ENCODE measurements at regions not wholly inside any gene's neighbourhood (a gene's known extent, or its start where the extent isn't known, plus 50 kb on each side); places are given as distances from the start of the nearest gene placed in this dataset.

GRCh38 chr6:21824431-21825177 lies 231.1 kb downstream of the SOX4 start:
- Histone ChIP-seq H4K8ac (ENCODE audit: low read depth, low read length) (no peak overlapping the region), H3K56ac (ENCODE audit: low read length) (no peak overlapping the region), H3K18ac (ENCODE audit: low read length) (peak overlapping the region; percentile 45), H2AK5ac (ENCODE audit: low read length) (no peak overlapping the region), H3K23ac (ENCODE audit: low read length) (no peak overlapping the region), H3K79me2 (ENCODE audit: control insufficient read depth, insufficient read depth, low read length) (peaks cover 16% of the 10 kb centered on the region), H3K4me3 (ENCODE audit: low read length) (no peak overlapping the region), H3K4me1 (ENCODE audit: control insufficient read depth, low read depth, low read length) (peaks cover 19% of the 10 kb centered on the region), H2BK120ac (ENCODE audit: low read depth, low read length) (no peak overlapping the region), H3K79me1 (ENCODE audit: low read length) (peaks cover 8% of the 10 kb centered on the region), H3K9ac (ENCODE audit: low read length) (no peak overlapping the region), H3K36me3 (ENCODE audit: control insufficient read depth, insufficient read depth, low read length) (no peaks in the 10 kb centered on the region), H3K4ac (ENCODE audit: low read depth, low read length) (peak overlapping the region; percentile 36), H3K4me2 (ENCODE audit: low read length) (no peak overlapping the region), H2BK15ac (replicated peaks; ENCODE audit: low read depth) (no peak overlapping the region), H4K5ac (ENCODE audit: low read length) (no peak overlapping the region), H3K27me3 (ENCODE audit: insufficient read depth, low read length, poor library complexity) (no peaks in the 10 kb centered on the region), H3K27ac (ENCODE audit: low read depth, low read length) (no peak overlapping the region), H2BK5ac (ENCODE audit: low read length) (no peak overlapping the region)
- no peak for DNase-seq
- WGBS (ENCODE audit: extremely low coverage, insufficient coverage, low lambda C conversion rate), result no CpG with 5 or more reads among the region's 8 CpGs

- Histone ChIP-seq H3K56ac (ENCODE audit: low read length) (no peak overlapping the region), H3K23ac (ENCODE audit: low read length) (no peak overlapping the region), H3K27me3 (ENCODE audit: insufficient read depth, low read length, poor library complexity) (no peaks in the 10 kb centered on the region), H4K5ac (ENCODE audit: low read length) (no peak overlapping the region), H3K4me3 (ENCODE audit: low read length) (no peak overlapping the region), H3K79me1 (ENCODE audit: low read length) (peaks cover 8% of the 10 kb centered on the region), H2BK120ac (ENCODE audit: low read depth, low read length) (peak overlapping the region; percentile 54), H3K27ac (ENCODE audit: low read depth, low read length) (no peak overlapping the region), H2AK5ac (ENCODE audit: low read length) (no peak overlapping the region), H3K4ac (ENCODE audit: low read depth, low read length) (no peak overlapping the region), H3K9ac (ENCODE audit: low read length) (no peak overlapping the region), H3K36me3 (ENCODE audit: control insufficient read depth, insufficient read depth, low read length) (no peaks in the 10 kb centered on the region), H3K79me2 (ENCODE audit: control insufficient read depth, insufficient read depth, low read length) (peaks cover 17% of the 10 kb centered on the region), H4K8ac (ENCODE audit: low read depth, low read length) (no peak overlapping the region), H3K4me1 (ENCODE audit: control insufficient read depth, low read depth, low read length) (peaks cover 19% of the 10 kb centered on the region), H2BK5ac (ENCODE audit: low read length) (peak overlapping the region; percentile 52), H3K18ac (ENCODE audit: low read length) (no peak overlapping the region), H3K4me2 (ENCODE audit: low read length) (no peak overlapping the region), H2BK15ac (replicated peaks; ENCODE audit: low read depth) (no peak overlapping the region)
- no CpG with 5 or more reads among the region's 7 CpGs for WGBS (ENCODE audit: extremely low coverage, insufficient coverage, low lambda C conversion rate)
- peak; percentile 93 for DNase-seq
Observed at GRCh38 chr6:21826023-21826422, 232.5 kb downstream of the SOX4 start.

- Histone ChIP-seq H3K27me3 (ENCODE audit: insufficient read depth, low read length, poor library complexity) (no peaks in the 10 kb centered on the region), H3K4me3 (ENCODE audit: low read length) (no peak overlapping the region), H3K9ac (ENCODE audit: low read length) (no peak overlapping the region), H4K5ac (ENCODE audit: low read length) (no peak overlapping the region), H3K18ac (ENCODE audit: low read length) (peak overlapping the region; percentile 32), H3K4me2 (ENCODE audit: low read length) (no peak overlapping the region), H4K8ac (ENCODE audit: low read depth, low read length) (no peak overlapping the region), H2BK120ac (ENCODE audit: low read depth, low read length) (no peak overlapping the region), H2BK15ac (replicated peaks; ENCODE audit: low read depth) (no peak overlapping the region), H3K4me1 (ENCODE audit: control insufficient read depth, low read depth, low read length) (peaks cover 27% of the 10 kb centered on the region), H3K23ac (ENCODE audit: low read length) (no peak overlapping the region), H2AK5ac (ENCODE audit: low read length) (peak overlapping the region; percentile 55), H3K4ac (ENCODE audit: low read depth, low read length) (no peak overlapping the region), H3K27ac (ENCODE audit: low read depth, low read length) (no peak overlapping the region), H2BK5ac (ENCODE audit: low read length) (no peak overlapping the region), H3K56ac (ENCODE audit: low read length) (no peak overlapping the region), H3K79me1 (ENCODE audit: low read length) (peaks cover 8% of the 10 kb centered on the region), H3K79me2 (ENCODE audit: control insufficient read depth, insufficient read depth, low read length) (peaks cover 20% of the 10 kb centered on the region), H3K36me3 (ENCODE audit: control insufficient read depth, insufficient read depth, low read length) (no peaks in the 10 kb centered on the region)
- WGBS (ENCODE audit: extremely low coverage, insufficient coverage, low lambda C conversion rate), result no CpG with 5 or more reads among the region's 9 CpGs
- peak; percentile 58 for DNase-seq
Observed at GRCh38 chr6:21826904-21827303, 233.4 kb downstream of the SOX4 start.

- Histone ChIP-seq H2BK120ac (ENCODE audit: low read depth, low read length) (peak overlapping the region; percentile 49), H3K18ac (ENCODE audit: low read length) (no peak overlapping the region), H3K27ac (ENCODE audit: low read depth, low read length) (no peak overlapping the region), H2BK15ac (replicated peaks; ENCODE audit: low read depth) (no peak overlapping the region), H3K36me3 (ENCODE audit: control insufficient read depth, insufficient read depth, low read length) (no peaks in the 10 kb centered on the region), H3K79me2 (ENCODE audit: control insufficient read depth, insufficient read depth, low read length) (peaks cover 24% of the 10 kb centered on the region), H3K4ac (ENCODE audit: low read depth, low read length) (no peak overlapping the region), H3K4me1 (ENCODE audit: control insufficient read depth, low read depth, low read length) (peaks cover 28% of the 10 kb centered on the region), H3K23ac (ENCODE audit: low read length) (no peak overlapping the region), H3K27me3 (ENCODE audit: insufficient read depth, low read length, poor library complexity) (no peaks in the 10 kb centered on the region), H3K4me3 (ENCODE audit: low read length) (no peak overlapping the region), H3K79me1 (ENCODE audit: low read length) (peaks cover 11% of the 10 kb centered on the region), H3K56ac (ENCODE audit: low read length) (no peak overlapping the region), H4K8ac (ENCODE audit: low read depth, low read length) (no peak overlapping the region), H3K4me2 (ENCODE audit: low read length) (no peak overlapping the region), H4K5ac (ENCODE audit: low read length) (no peak overlapping the region), H3K9ac (ENCODE audit: low read length) (no peak overlapping the region), H2AK5ac (ENCODE audit: low read length) (peak overlapping the region; percentile 62), H2BK5ac (ENCODE audit: low read length) (no peak overlapping the region)
- DNase-seq, result no peak
- WGBS (ENCODE audit: extremely low coverage, insufficient coverage, low lambda C conversion rate), result no CpG with 5 or more reads among the region's 8 CpGs
Observed at GRCh38 chr6:21827425-21828202, 234.1 kb downstream of the SOX4 start.

- Histone ChIP-seq H3K79me2 (ENCODE audit: control insufficient read depth, insufficient read depth, low read length) (peaks cover 29% of the 10 kb centered on the region), H3K79me1 (ENCODE audit: low read length) (peaks cover 14% of the 10 kb centered on the region), H4K8ac (ENCODE audit: low read depth, low read length) (no peak overlapping the region), H4K5ac (ENCODE audit: low read length) (no peak overlapping the region), H3K9ac (ENCODE audit: low read length) (no peak overlapping the region), H3K56ac (ENCODE audit: low read length) (no peak overlapping the region), H3K23ac (ENCODE audit: low read length) (no peak overlapping the region), H2AK5ac (ENCODE audit: low read length) (no peak overlapping the region), H3K27me3 (ENCODE audit: insufficient read depth, low read length, poor library complexity) (no peaks in the 10 kb centered on the region), H2BK5ac (ENCODE audit: low read length) (no peak overlapping the region), H3K36me3 (ENCODE audit: control insufficient read depth, insufficient read depth, low read length) (no peaks in the 10 kb centered on the region), H3K4me1 (ENCODE audit: control insufficient read depth, low read depth, low read length) (peaks cover 24% of the 10 kb centered on the region), H3K4me3 (ENCODE audit: low read length) (no peak overlapping the region), H3K27ac (ENCODE audit: low read depth, low read length) (no peak overlapping the region), H2BK15ac (replicated peaks; ENCODE audit: low read depth) (peak overlapping the region; percentile 85), H3K18ac (ENCODE audit: low read length) (peak overlapping the region; percentile 68), H2BK120ac (ENCODE audit: low read depth, low read length) (no peak overlapping the region), H3K4me2 (ENCODE audit: low read length) (no peak overlapping the region), H3K4ac (ENCODE audit: low read depth, low read length) (no peak overlapping the region)
- DNase-seq, result peak; percentile 52
- WGBS (ENCODE audit: extremely low coverage, insufficient coverage, low lambda C conversion rate), result no CpG with 5 or more reads among the region's 4 CpGs
Observed at GRCh38 chr6:21828704-21829103, 235.2 kb downstream of the SOX4 start.

Data from mesendoderm (in vitro differentiated cells).